ENCODE measurements at regions not wholly inside any gene's neighbourhood (a gene's known extent, or its start where the extent isn't known, plus 50 kb on each side); places are given as distances from the start of the nearest gene placed in this dataset.

DNA sequence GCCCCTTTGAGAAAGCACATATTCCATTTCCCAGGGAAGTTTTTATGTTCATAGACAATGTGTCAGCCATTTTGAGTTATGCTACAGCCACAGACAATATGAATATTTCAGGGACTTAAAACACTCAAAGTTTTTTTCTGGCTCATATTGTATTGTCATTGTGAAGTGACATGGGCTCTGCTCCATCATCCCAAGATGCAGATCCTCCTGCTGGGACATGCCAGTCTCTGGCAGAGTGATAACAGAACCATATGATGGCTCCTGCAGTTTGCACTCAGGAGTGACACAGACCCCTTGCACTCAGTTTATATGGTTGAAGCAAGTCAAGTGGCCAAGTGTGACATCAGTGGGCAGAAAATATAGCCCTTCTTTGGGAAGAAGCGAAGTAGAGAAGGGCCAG is 498.4 kb upstream of the TUSC1 start:
- H3K36me3 Mint-ChIP-seq: no peaks in the 10 kb centered on the region
- H3K27me3 Mint-ChIP-seq: no peaks in the 10 kb centered on the region
- no peaks in the 10 kb centered on the region for H3K4me1 Mint-ChIP-seq
- no peak overlapping the region for H3K4me3 Mint-ChIP-seq
- ATAC-seq (ENCODE audit: low read depth): no peak
- DNase-seq (ENCODE audit: low spot score in 2 of 2): no peak
- no peaks in the 10 kb centered on the region for H3K9me3 Mint-ChIP-seq
- no peak overlapping the region for H3K27ac Mint-ChIP-seq

DNA sequence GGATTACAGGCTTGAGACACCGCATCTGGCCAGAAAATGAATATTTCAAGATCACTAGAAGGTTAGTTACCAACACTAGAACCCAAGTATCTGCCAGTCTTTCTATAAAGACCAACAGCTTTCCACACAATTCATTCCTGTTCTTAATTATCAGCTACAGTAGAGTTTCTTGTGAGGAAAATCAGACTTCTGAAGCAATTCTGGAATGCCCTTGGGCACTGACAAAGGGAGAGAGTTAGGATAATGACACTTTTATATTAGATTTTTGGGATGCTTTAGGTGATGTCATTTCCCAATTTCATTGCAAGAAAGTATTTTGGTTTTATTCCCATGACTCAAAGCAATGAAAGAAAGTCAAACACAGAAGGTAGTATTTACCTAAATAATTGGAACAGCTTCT is 497.0 kb upstream of the TUSC1 start:
- no peak overlapping the region for H3K4me3 Mint-ChIP-seq
- H3K36me3 Mint-ChIP-seq: no peaks in the 10 kb centered on the region
- no peak for ATAC-seq (ENCODE audit: low read depth)
- H3K9me3 Mint-ChIP-seq: no peaks in the 10 kb centered on the region
- H3K27ac Mint-ChIP-seq: no peak overlapping the region
- no peak for DNase-seq (ENCODE audit: low spot score in 2 of 2)
- H3K27me3 Mint-ChIP-seq: no peaks in the 10 kb centered on the region
- H3K4me1 Mint-ChIP-seq: no peaks in the 10 kb centered on the region

DNA sequence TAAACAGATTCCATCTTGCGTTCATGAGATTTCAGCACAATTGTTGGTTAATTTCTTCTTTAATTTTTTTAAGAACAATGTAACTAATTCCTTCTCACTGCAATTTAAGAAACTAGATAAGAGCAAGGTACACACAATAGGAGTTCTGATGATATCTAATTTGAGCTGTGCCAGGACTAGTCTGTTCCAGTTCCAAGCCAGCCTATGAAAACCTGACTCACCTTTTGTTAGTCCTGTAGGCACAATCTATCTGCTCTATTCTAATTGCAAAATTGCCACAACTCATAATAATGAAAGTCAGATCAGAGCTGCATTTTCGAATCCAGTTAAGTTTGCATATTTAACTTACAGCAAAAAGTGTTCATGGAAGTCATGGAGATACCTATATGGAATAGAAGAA is 494.1 kb upstream of the TUSC1 start:
- no peak overlapping the region for H3K4me3 Mint-ChIP-seq
- no peak for DNase-seq (ENCODE audit: low spot score in 2 of 2)
- H3K9me3 Mint-ChIP-seq: no peaks in the 10 kb centered on the region
- H3K27me3 Mint-ChIP-seq: no peaks in the 10 kb centered on the region
- H3K36me3 Mint-ChIP-seq: no peaks in the 10 kb centered on the region
- no peaks in the 10 kb centered on the region for H3K4me1 Mint-ChIP-seq
- no peak overlapping the region for H3K27ac Mint-ChIP-seq
- ATAC-seq (ENCODE audit: low read depth): no peak

DNA sequence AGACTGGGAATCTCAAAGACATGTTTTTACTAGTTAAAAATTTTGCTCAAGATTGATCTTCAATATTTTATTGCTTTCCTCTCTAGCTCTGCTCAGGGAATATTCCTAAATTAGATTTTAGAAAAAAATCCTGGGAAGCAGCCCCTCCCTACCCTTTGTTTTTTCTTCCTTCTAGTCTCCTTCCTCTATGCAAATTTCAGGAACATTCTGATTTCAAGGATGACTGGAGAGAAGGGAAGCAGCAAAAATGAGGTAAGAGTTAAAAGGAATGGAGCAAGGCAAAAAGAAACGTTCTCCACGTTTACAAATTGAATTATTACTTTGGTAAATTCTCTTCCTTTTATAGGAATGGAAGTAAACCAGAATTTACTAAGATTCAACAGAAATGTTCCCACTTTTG is 493.4 kb upstream of the TUSC1 start:
- no peaks in the 10 kb centered on the region for H3K9me3 Mint-ChIP-seq
- no peak for ATAC-seq (ENCODE audit: low read depth)
- no peaks in the 10 kb centered on the region for H3K4me1 Mint-ChIP-seq

DNA sequence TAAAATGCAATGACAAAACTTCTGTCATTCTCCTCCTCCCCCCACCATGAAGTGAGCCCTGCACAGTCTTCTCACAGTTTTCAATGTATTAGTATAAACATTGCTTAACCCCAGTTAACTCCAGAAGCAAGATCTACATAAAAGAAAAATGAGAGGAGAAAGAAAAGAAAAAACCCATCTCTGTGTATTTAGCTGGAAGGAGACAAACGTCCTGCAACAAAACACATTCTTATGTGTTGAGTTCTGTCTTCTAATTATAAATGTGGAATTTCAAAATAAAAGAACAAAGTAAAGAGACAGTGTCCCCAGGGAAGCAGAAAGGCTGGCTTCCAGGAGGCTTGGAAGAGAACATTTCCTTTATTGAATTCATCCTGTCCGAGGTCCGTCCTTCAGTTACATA is 491.9 kb upstream of the TUSC1 start:
- Mint-ChIP-seq H3K27ac (no peak overlapping the region), H3K4me1 (no peaks in the 10 kb centered on the region), H3K4me3 (no peak overlapping the region), H3K27me3 (no peaks in the 10 kb centered on the region), H3K36me3 (no peaks in the 10 kb centered on the region), H3K9me3 (no peaks in the 10 kb centered on the region)
- ATAC-seq (ENCODE audit: low read depth) (no peak), DNase-seq (ENCODE audit: low spot score in 2 of 2) (no peak)

More for the DNA sequence above, 493.4 kb upstream of the TUSC1 start:
- no peak overlapping the region for H3K27ac Mint-ChIP-seq
- no peak for DNase-seq (ENCODE audit: low spot score in 2 of 2)
- no peaks in the 10 kb centered on the region for H3K27me3 Mint-ChIP-seq
- H3K36me3 Mint-ChIP-seq: no peaks in the 10 kb centered on the region
- no peak overlapping the region for H3K4me3 Mint-ChIP-seq

DNA sequence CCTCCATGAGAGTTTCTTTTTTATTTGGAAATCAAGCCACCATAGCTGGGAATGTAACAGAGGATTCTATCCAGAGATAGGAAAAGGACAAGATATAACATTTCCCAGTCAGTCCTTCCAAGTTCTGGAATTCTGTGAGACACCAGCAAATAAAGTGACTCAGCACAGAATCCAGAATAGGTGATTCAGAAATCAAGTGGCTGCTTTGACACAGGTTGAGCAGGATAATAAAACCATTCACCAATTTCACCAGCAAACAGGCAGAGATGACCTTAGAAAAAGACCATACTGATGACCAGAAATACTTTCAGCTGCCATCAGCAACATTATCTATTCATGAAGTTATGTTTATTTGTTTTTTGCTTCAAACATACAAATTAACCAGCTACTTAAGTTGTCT is 491.5 kb upstream of the TUSC1 start:
- Mint-ChIP-seq H3K36me3 (no peaks in the 10 kb centered on the region), H3K4me3 (no peak overlapping the region), H3K27me3 (no peaks in the 10 kb centered on the region), H3K9me3 (no peaks in the 10 kb centered on the region), H3K4me1 (no peaks in the 10 kb centered on the region), H3K27ac (no peak overlapping the region)
- no peak for ATAC-seq (ENCODE audit: low read depth)
- no peak for DNase-seq (ENCODE audit: low spot score in 2 of 2)

DNA sequence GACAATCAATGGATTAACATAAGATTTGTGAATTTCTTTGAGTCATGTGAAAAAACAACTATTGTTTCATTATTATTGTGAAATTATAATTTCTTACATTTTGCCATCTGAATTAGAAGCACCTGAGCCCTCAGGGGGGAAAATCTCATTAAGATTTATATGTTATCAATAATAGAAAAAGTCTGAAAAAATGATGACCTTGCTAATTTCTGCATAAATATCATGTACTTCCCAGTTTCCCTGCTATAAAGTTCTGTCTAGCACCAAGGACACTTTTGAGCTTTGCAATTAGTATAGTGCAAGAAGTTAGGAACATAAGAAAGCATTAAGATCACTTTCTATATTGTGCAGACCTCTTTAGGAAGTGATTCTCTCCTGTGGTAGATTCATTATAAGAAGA is 488.3 kb upstream of the TUSC1 start:
- no peak for DNase-seq (ENCODE audit: low spot score in 2 of 2)
- ATAC-seq (ENCODE audit: low read depth): no peak
- Mint-ChIP-seq H3K4me1 (no peaks in the 10 kb centered on the region), H3K36me3 (no peaks in the 10 kb centered on the region), H3K4me3 (no peak overlapping the region), H3K27ac (no peak overlapping the region), H3K9me3 (no peaks in the 10 kb centered on the region), H3K27me3 (no peaks in the 10 kb centered on the region)

DNA sequence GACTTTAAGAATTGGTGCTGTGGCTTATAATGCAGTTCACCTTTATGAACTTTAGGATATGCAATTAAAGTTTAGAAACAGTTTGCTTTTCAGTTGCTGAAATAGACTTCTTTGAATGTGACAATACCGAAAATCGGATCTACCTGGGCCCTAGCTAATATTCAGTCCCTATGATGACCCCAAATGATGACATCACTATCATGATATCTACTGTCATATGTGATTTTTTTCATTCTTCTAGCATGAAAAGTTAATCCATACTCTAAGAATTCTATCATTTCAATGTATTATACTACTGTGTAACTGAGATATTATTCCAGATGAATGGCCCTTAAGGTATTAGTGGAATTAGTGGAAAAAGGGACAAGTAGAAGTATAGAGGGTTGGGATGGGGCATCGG is 487.2 kb upstream of the TUSC1 start:
- H3K36me3 Mint-ChIP-seq: no peaks in the 10 kb centered on the region
- H3K27me3 Mint-ChIP-seq: no peaks in the 10 kb centered on the region
- no peak for ATAC-seq (ENCODE audit: low read depth)
- DNase-seq (ENCODE audit: low spot score in 2 of 2): no peak
- no peak overlapping the region for H3K27ac Mint-ChIP-seq
- H3K4me3 Mint-ChIP-seq: no peak overlapping the region
- H3K4me1 Mint-ChIP-seq: no peaks in the 10 kb centered on the region
- no peaks in the 10 kb centered on the region for H3K9me3 Mint-ChIP-seq

DNA sequence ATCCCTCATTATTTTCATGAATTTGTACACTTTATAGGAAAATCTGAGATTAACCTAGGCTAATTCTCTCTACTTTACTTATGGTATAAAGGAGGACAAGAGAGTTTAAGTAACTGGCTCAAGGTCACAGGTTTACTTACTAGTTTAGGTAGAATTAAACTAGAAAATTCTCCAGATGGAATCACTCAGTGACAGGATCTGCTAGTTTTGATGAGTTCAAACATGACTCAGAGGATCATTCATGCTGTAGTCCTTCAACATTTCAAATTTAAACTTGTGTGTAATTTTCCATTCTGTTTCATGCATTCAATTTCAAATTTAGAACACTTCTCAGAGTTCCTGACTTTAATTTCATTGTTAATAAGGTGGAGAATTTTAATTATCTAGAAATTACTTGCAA is 485.7 kb upstream of the TUSC1 start:
- no peak for ATAC-seq (ENCODE audit: low read depth)
- Mint-ChIP-seq H3K36me3 (no peaks in the 10 kb centered on the region), H3K4me1 (no peaks in the 10 kb centered on the region), H3K27me3 (no peaks in the 10 kb centered on the region), H3K9me3 (no peaks in the 10 kb centered on the region), H3K27ac (no peak overlapping the region), H3K4me3 (no peak overlapping the region)
- no peak for DNase-seq (ENCODE audit: low spot score in 2 of 2)

DNA sequence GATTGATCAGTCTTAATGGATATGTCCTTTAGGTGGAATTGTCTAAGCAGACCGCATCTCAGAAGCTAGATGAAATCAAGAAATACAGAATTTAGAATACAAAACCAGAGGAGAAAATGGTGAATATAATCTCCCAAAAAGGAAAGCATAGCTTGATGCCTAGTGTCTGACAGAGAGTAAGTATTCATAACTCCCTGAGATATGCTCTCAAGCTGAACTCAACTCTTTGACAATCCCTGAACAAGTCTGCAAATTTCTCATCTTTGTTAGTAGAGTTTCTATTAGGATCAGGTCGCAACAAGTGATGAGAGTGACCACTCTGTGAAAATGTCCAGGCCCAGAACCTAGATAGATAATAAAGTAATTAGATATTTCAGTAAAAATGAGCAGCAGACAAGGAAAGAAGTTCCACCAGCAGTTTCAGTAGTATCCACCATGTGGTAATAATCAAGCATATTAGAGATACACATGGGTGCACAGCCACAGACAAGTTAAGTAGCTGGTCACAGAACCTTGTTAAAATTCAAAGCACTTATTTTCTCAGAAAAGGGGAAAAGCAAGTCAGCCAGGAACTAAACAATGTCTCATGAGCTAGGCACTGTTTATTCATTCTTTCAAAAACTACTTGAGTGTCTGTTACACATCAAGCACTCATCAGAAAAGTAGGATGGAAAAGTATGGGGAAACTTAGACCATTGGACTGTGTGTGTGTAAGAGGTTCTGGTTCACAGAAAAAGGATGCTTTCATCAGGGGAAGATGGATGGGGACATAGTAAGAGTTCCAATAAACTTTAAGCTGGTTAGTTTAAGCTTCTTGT is 481.5 kb upstream of the TUSC1 start:
- no peak overlapping the region for H3K27ac Mint-ChIP-seq
- DNase-seq (ENCODE audit: low spot score in 2 of 2) (no peak), ATAC-seq (ENCODE audit: low read depth) (no peak)
- no peaks in the 10 kb centered on the region for H3K36me3 Mint-ChIP-seq
- no peaks in the 10 kb centered on the region for H3K9me3 Mint-ChIP-seq
- H3K4me1 Mint-ChIP-seq: no peaks in the 10 kb centered on the region
- H3K27me3 Mint-ChIP-seq: no peaks in the 10 kb centered on the region
- no peak overlapping the region for H3K4me3 Mint-ChIP-seq

DNA sequence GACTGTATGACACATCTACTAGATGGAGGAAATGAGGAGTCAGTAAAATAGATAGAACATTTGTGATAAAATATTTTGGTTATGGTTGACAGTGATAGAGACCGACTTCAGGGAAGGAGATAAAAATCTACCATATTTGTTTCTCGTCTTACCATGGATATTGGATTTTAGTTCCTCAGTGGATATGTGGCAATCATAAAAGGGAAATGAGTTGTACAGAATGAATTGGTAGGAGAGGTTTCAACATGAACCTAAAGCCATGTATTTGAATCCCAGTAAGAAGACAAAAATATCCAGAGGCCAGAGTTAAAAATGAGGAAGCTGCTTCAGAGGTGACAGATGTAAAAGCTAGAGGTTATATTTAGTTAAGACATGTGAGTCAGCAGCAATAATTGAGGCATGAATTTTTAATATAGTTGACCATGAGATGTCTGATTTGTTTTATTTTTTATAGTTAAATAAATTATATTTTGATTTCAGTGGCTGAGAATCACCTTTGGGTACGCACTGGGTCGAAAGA is 480.4 kb upstream of the TUSC1 start:
- Mint-ChIP-seq H3K9me3 (no peaks in the 10 kb centered on the region), H3K27ac (no peak overlapping the region), H3K27me3 (no peaks in the 10 kb centered on the region), H3K4me1 (no peaks in the 10 kb centered on the region), H3K36me3 (no peaks in the 10 kb centered on the region), H3K4me3 (no peak overlapping the region)
- ATAC-seq (ENCODE audit: low read depth) (no peak), DNase-seq (ENCODE audit: low spot score in 2 of 2) (no peak)

DNA sequence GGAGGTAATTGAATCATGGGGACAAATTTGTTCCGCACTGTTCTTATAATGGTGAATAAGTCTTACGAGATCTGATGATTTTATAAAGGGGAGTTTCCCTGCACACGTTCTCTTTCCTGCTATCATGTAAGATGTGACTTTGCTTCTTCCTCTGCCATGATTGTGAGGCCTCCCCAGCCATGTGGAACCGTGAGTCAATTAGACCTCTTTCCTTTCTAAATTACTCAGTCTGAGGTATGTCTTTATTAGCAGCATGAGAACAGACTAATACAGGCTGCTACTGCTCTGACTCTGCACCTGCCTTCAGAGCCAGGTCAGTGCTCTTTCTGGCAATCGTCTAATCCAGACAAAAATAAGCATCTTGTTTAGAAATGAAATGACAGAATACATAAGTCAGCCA is 479.2 kb upstream of the TUSC1 start:
- H3K9me3 Mint-ChIP-seq: peaks cover 4% of the 10 kb centered on the region
- no peaks in the 10 kb centered on the region for H3K4me1 Mint-ChIP-seq
- no peaks in the 10 kb centered on the region for H3K27me3 Mint-ChIP-seq
- no peaks in the 10 kb centered on the region for H3K36me3 Mint-ChIP-seq
- no peak for DNase-seq (ENCODE audit: low spot score in 2 of 2)
- no peak for ATAC-seq (ENCODE audit: low read depth)
- no peak overlapping the region for H3K27ac Mint-ChIP-seq
- no peak overlapping the region for H3K4me3 Mint-ChIP-seq

DNA sequence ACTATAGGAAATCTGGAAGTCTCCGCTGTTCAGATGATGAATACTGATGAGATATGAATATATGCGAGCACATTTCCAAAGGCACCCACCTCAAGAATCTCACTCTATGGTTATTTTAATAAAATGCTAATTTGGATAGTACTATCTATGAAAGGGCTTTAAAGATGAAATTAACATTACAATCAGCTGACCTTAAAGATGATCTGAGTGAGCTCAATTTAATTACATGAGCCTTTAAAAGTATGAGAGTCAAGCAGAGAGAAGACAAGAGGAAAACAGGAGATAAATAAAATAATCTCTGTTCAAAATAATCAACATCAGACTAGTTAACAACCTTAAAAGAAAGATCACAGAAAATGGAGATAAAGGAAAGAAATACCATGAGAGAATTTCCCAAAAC is 474.1 kb upstream of the TUSC1 start:
- ATAC-seq (ENCODE audit: low read depth) (no peak), DNase-seq (ENCODE audit: low spot score in 2 of 2) (no peak)
- H3K36me3 Mint-ChIP-seq: no peaks in the 10 kb centered on the region
- no peaks in the 10 kb centered on the region for H3K27me3 Mint-ChIP-seq
- no peaks in the 10 kb centered on the region for H3K4me1 Mint-ChIP-seq
- no peak overlapping the region for H3K27ac Mint-ChIP-seq
- H3K4me3 Mint-ChIP-seq: no peak overlapping the region
- peaks cover 5% of the 10 kb centered on the region for H3K9me3 Mint-ChIP-seq

DNA sequence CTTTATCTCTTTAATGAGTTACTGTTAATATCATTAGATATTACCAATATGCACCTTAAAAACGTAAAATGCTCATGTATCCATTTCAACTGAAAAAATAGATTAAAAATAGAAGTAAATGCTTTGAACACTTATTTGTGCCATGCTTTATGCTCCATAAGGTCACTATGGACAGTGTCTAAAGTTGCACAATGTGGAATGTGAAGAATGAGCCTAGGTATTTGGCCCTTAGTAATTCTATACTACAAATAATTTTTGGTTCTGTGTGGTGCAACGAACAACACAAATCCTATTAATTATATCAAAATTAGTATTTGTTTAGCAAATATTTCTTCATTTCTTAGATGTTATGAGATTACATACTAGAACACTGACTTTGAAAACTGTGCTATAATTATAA is 469.9 kb upstream of the TUSC1 start:
- Mint-ChIP-seq H3K27me3 (no peaks in the 10 kb centered on the region), H3K36me3 (no peaks in the 10 kb centered on the region), H3K4me1 (no peaks in the 10 kb centered on the region), H3K4me3 (no peak overlapping the region), H3K27ac (no peak overlapping the region), H3K9me3 (peaks cover 4% of the 10 kb centered on the region)
- no peak for DNase-seq (ENCODE audit: low spot score in 2 of 2)
- no peak for ATAC-seq (ENCODE audit: low read depth)

DNA sequence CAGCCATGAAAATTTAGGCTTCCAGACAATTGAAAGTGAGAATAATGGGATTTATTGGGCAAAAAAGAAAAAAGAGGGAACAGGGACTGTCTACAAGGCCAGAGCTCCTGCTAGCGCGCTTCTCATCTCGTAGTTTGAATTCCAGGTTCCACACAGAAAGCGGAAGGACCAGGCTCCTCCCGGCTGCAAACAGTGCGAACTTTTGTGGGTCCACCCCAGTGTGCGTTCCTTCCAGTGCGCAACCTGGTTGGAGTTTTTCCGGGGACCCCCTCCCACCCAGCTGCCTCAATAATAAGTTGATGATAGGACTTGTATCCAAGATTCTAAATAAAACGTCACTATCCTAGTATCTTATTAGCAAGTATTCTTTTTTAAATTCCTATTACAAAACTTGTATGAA is 467.7 kb upstream of the TUSC1 start:
- Mint-ChIP-seq H3K27me3 (no peaks in the 10 kb centered on the region), H3K4me3 (no peak overlapping the region), H3K27ac (no peak overlapping the region), H3K9me3 (no peaks in the 10 kb centered on the region), H3K36me3 (no peaks in the 10 kb centered on the region), H3K4me1 (no peaks in the 10 kb centered on the region)
- ATAC-seq (ENCODE audit: low read depth): no peak
- no peak for DNase-seq (ENCODE audit: low spot score in 2 of 2)
